Stimulated activated CD8-positive, alpha-beta memory T cell treated with anti-CD3 and anti-CD28 coated beads, Interleukin-2, amount 100 ng/mL, for 48 hours (primary cell): ENCODE measurements at regions not wholly inside any gene's neighbourhood (a gene's known extent, or its start where the extent isn't known, plus 50 kb on each side); places are given as distances from the start of the nearest gene placed in this dataset.
"Not testable (repeated sequence)": the region's sequence is repeated elsewhere in the genome, so short reads cannot be mapped to it uniquely, and the experiment has no call there.

Experiments
- DNase-seq, 2 donors: peaks; one replicate each; pipeline ENCODE4 v3.0.0-alpha.2; 2020; ENCODE audit warnings: low read depth in 2 of 2

DNA sequence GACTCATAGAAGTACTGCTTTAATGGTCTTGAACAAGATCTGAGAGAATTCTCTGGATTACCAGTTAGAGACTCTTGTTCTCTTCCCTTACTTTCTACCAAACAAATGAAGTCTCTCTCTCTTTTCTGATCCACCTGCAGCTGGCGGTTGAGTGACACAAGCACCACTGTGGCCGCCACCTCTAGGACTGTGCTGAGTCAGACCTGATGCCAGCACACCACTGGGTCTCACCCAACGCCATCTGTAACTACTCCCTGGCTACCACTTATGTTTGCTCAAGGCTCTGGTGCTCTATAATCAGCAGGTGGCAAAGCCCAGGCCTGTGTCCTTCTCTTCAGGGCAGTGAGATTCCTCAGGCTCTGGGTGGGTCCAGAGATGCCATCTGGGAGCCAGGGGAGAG lies 1173.5 kb downstream of the RPA4 start:
- DNase-seq, result no peak

DNA sequence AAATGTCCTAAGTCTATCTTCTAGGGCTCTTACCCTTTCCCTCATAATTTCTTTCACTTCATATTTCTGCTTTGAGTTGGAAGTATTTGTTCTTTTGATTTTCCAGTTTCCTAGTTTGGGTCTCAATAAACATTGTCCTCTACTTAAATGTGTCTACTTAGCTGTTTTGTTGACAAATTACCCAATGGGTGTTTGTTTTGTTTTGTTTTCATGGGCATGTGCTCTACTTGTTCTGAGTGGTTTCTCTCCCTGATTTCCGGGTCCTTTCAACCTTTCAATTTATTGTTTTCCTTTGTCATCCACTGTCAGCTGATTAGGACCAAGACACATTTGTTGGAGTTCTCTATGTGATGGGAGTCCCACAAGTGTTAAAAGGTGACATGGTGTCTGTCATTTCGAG lies 1181.4 kb downstream of the RPA4 start:
- DNase-seq, result no peak

GRCh38 chrX:98067611-98068010 lies 1183.9 kb downstream of the RPA4 start:
- no peak for DNase-seq

GRCh38 chrX:98068024-98068580 lies 1184.4 kb downstream of the RPA4 start:
- DNase-seq, result no peak

DNA sequence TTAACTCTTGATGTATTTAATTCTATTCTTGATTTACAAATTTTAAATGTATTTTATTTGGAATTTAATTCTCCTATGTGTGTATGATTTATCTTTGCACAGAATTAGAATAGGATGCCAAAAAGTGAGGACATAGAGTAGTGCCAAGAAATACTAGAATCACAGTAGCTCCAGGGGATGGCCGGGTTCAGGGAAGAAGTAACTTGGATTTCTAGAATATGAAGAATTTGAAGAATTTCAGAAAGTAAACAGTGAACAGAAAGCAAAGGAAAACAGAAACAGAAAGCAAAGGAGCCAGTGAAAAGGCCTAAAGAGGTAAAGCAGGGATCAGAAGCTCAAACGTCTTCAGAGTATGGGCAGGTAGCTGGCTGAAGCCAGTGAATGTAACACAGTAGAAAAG lies 1187.6 kb downstream of the RPA4 start:
- DNase-seq, result no peak

DNA sequence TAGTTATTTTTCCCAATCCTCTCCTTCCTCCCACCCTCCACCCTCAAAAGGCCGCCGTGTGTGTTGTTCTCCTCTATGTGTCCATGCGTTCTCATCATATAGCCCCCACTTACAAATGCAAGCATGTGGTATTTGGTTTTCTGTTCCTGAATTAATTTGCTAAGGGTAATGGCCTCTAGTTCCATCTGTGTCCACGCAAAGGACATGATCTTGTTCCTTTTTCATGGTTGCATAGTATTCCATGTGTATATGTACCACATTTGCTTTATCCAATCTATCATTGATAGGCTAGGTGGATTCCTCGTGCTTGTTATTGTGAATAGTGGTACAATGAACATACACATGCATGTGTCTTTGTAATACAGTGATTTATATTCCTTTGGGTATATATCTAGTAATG lies 1193.7 kb downstream of the RPA4 start:
- no peak for DNase-seq

- DNase-seq, result no peak
These were observed 1228.0 kb downstream of the RPA4 start for GRCh38 chrX:98111684-98112083.

DNA sequence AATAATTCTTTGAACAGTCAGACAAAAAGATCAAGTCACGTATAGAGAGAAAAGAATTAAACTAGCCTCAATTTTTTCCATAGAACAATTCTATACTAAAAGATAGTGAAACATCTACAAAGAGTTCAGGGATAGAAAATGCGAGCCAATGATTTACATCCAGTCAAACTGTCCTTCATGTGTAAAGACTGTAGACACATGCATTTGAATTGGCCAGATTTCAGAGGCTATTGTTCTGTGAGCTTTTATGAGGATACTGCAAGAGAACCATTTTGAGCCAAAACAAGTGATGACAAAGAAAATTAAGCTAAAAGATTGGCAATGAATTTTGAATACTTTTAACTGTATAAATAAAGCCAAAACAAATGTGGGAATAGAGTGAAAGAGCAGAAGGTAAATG lies 1230.3 kb downstream of the RPA4 start:
- no peak for DNase-seq

DNA sequence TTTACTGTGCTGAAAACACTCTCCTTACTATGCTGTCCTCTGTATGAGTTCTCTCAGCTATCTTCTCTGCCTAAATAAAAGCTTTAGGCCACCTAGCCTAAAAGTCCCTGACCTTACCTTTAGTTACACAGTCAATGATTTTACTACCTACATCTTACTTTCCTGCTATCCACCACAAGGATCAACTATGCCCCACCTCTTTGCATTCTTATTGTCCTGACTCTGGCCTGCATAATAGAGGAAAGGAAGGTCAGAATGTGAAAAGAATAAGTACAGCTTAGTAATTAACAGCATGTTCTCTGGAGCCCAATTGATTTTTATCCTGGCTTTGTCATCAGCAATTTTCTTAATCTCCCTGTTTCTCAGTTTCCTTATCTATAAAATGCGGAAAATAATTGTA lies 1257.8 kb downstream of the RPA4 start:
- no peak for DNase-seq

- DNase-seq, result no peak
These were observed 1307.3 kb downstream of the RPA4 start for GRCh38 chrX:98191003-98191402.

- DNase-seq, result no peak
These were observed 1310.3 kb downstream of the RPA4 start for GRCh38 chrX:98194036-98194435.

GRCh38 chrX:98203800-98204199 lies 1320.1 kb downstream of the RPA4 start:
- DNase-seq, result no peak

- no peak for DNase-seq
These were observed 1324.2 kb downstream of the RPA4 start for GRCh38 chrX:98207947-98208346.

DNA sequence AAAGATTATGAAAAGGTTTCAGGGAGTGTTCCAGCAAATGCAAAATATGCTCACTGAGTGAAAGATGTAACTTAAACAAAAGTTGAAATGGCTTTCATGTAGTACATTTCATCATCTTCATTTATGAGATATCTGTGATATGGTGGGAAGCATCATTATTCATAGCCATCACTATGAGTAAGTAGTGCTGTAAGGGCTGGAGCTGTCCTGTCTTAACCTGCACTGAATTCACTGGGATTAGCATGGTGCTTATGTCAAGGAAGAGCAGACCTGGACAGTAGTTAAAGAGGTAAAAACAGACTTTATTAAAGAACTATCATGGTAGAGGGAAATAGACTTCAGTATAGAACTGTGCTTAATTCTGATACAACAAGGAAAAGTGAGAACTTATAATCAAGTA lies 1347.3 kb downstream of the RPA4 start:
- DNase-seq, result no peak

GRCh38 chrX:98240061-98240460 lies 1356.4 kb downstream of the RPA4 start:
- DNase-seq, result not testable (repeated sequence)

DNA sequence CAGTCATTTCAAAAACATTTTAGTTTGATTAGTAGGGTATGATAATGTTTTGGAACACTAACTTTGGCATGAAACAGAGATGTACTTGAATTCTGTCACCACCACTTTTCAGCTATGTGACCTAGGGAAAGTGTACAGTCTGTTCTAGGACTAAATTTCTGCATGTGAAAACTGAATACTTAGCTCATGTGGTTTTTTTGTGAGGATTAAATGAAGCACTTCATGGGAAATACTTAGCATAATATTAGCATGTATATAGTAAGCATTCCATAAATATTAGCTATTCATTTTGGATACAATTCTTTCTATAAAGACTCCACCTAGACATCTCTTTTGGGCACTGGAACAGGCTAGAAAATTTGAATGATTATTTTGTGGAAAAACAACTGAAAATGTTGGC lies 1379.4 kb downstream of the RPA4 start:
- no peak for DNase-seq

GRCh38 chrX:98289726-98290125 lies 1406.0 kb downstream of the RPA4 start:
- DNase-seq, result no peak

GRCh38 chrX:98294310-98294709 lies 1410.6 kb downstream of the RPA4 start:
- DNase-seq, result no peak

DNA sequence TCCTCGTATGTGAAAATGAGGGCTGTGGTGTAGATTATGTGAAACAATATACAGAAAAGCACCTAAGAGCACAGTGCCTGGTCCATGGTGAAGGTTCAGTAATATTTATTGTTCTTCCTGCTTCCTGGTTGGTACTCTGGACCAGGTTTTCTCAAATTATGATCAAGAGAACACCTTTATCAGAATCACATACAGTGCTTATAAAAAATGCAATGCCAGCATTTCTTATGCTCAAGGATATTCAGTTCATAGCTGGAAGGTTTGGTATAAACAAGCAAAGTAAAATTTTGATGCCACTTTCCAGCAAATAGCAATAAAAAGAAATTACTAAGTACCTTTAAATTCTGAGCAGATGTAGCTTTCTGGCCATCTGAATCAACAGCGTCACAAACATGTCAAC lies 1412.4 kb downstream of the RPA4 start:
- DNase-seq, result no peak

- DNase-seq, result no peak
These were observed 1416.1 kb downstream of the RPA4 start for GRCh38 chrX:98299785-98300184.

GRCh38 chrX:98300536-98300935 lies 1416.8 kb downstream of the RPA4 start:
- not testable (repeated sequence) for DNase-seq

GRCh38 chrX:98331407-98331806 lies 1447.7 kb downstream of the RPA4 start:
- DNase-seq, result no peak

GRCh38 chrX:98338544-98338943 lies 1454.8 kb downstream of the RPA4 start:
- no peak for DNase-seq

DNA sequence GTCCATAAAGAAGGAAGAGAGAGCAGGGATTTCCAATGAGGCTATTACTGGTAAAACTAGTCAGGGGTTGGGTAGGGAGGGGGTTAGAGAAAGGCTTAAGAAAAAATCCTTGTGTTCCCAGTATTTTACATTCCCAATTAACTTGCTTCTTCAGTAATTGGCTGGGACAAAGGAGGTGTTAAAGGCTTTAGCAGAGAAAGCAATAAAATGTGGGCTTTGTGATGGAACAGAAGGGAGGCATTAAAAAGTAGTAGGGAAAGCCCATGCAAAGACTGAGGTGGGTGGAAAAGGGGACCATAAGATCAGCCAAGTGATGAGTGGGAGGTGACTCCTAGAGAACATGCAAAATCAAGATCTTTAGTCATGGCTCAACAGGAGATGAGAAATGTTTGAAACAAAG lies 1467.2 kb downstream of the RPA4 start:
- no peak for DNase-seq

DNA sequence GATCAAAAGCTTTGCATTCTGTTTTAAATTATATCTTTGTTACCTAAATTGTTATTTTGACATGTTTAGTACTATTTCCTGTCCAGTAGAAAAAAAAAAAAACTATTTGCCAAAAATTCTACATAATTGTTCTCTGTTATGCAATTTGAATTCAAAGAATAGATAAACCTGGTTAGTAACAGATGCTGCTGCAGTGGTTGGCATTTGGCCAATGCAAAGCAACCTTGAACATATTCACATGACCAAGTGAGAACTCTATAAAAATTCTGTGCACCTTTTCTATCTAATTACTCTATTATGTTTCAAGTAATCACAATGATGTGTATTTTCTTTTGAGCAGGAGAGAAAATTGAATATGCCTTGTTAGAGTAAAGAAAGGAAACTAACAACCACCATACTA lies 1473.4 kb downstream of the RPA4 start:
- no peak for DNase-seq
